H1 (cell line): ENCODE measurements at regions not wholly inside any gene's neighbourhood (a gene's known extent, or its start where the extent isn't known, plus 50 kb on each side); places are given as distances from the start of the nearest gene placed in this dataset.

Experiments used
- CTCF ChIA-PET: fragments of 300-600 bp; sonication (Branson Sonifier 250); formaldehyde crosslinking; loops from one replicate; lab custom pipeline; 2021; ENCODE audit not compliant: partially characterized antibody; lab: Charles Lee
- POLR2A ChIA-PET: fragments of 300-600 bp; sonication (Branson Sonifier 250); formaldehyde crosslinking; loops from one replicate; lab custom pipeline; 2021; ENCODE audit warnings: inconsistent platforms; ENCODE audit not compliant: partially characterized antibody; lab: Charles Lee
- DNase-seq, 2 experiments: peaks; one replicate each; pipeline versions ENCODE4 v3.0.0 to v3.0.0-alpha.2; 2010 to 2022; ENCODE audit warnings: low spot score in 2 of 2, low read depth in 1 of 2, mixed read lengths in 1 of 2
- FAIRE-seq: peaks from 2 replicates; lab custom pipeline; 2011; peaks lifted over from hg19 to GRCh38; lab: Jason Lieb, UNC
- H2AFZ ChIP-seq: 2 replicates; pipeline ENCODE4 v1.8.1; 2012; ENCODE audit warnings: low read length, inconsistent platforms
- H2AK5ac ChIP-seq: 2 replicates; pipeline ENCODE4 v1.6.1; 2013; ENCODE audit warnings: low read depth, low read length
- H2BK120ac ChIP-seq: replicated peaks from 2 replicates; pipeline ENCODE3; 2013; ENCODE audit warnings: low read depth, low read length, inconsistent platforms
- H2BK12ac ChIP-seq: 2 replicates; pipeline ENCODE4 v1.6.1; 2013; ENCODE audit warnings: low read depth, low read length
- H2BK15ac ChIP-seq: 2 replicates; pipeline ENCODE4 v1.6.1; 2013; ENCODE audit warnings: low read length
- H2BK20ac ChIP-seq: 2 replicates; pipeline ENCODE4 v1.6.1; 2013; ENCODE audit warnings: low read length
- H2BK5ac ChIP-seq: 2 replicates; pipeline ENCODE4 v1.6.1; 2013; ENCODE audit warnings: low read depth, low read length
- H3K14ac ChIP-seq: 2 replicates; pipeline ENCODE4 v1.6.1; 2013; ENCODE audit warnings: inconsistent platforms; ENCODE audit not compliant: insufficient read length
- H3K18ac ChIP-seq: 2 replicates; pipeline ENCODE4 v1.6.1; 2013; ENCODE audit warnings: low read length; ENCODE audit errors: extremely low read depth
- H3K23ac ChIP-seq: 2 replicates; pipeline ENCODE4 v1.6.1; 2013; ENCODE audit warnings: inconsistent platforms; ENCODE audit not compliant: insufficient read length
- H3K23me2 ChIP-seq: 2 replicates; pipeline ENCODE4 v1.6.1; 2013; ENCODE audit warnings: low read depth, low read length
- H3K27ac ChIP-seq: 2 replicates; pipeline ENCODE4 v1.6.1; 2011; ENCODE audit warnings: low read depth, low read length, inconsistent platforms
- H3K27me3 ChIP-seq, 4 experiments: replicated peaks in 1 of 4; 1 replicate in 1 of 4; 2 replicates in 3 of 4; pipeline versions ENCODE4 v1.6.1 to v1.8.1; 2011 to 2013; ENCODE audit warnings: low read length in 3 of 4, mild to moderate bottlenecking in 3 of 4, inconsistent platforms in 2 of 4, mixed read lengths in 2 of 4, moderate library complexity in 1 of 4; ENCODE audit not compliant: control insufficient read depth in 3 of 4, insufficient read depth in 3 of 4; ENCODE audit errors: extremely low read depth in 1 of 4
- H3K36me3 ChIP-seq, 4 experiments: 2 replicates each; pipeline versions ENCODE4 v1.6.1 to v1.8.1; 2011 to 2013; ENCODE audit warnings: mild to moderate bottlenecking in 4 of 4, low read length in 3 of 4, moderate library complexity in 2 of 4, control low read depth in 1 of 4, inconsistent platforms in 1 of 4; ENCODE audit not compliant: insufficient read depth in 4 of 4, control insufficient read depth in 2 of 4
- H3K4ac ChIP-seq: replicated peaks from 2 replicates; pipeline ENCODE3; 2013; ENCODE audit warnings: low read length, low read depth, mixed read lengths, inconsistent platforms; ENCODE audit not compliant: insufficient read length
- H3K4me1 ChIP-seq, 4 experiments: replicated peaks in 1 of 4; 1 replicate in 1 of 4; 2 replicates in 3 of 4; pipeline versions ENCODE4 v1.6.1 to v1.8.1; 2011 to 2013; ENCODE audit warnings: low read length in 3 of 4, inconsistent platforms in 2 of 4, mixed read lengths in 1 of 4; ENCODE audit not compliant: insufficient read depth in 4 of 4, control insufficient read depth in 3 of 4
- H3K4me2 ChIP-seq, 2 experiments: 2 replicates each; pipeline versions ENCODE4 v1.6.1 to v1.8.1; 2011 to 2013; ENCODE audit warnings: low read depth in 2 of 2, low read length in 2 of 2, control low read depth in 1 of 2, inconsistent platforms in 1 of 2, mild to moderate bottlenecking in 1 of 2; ENCODE audit not compliant: insufficient read depth in 1 of 2
- H3K4me3 ChIP-seq, 4 experiments: fragments of 200-600, 300-600 bp in 1 of 4; sonication (generic), shearing (Covaris generic), sonication (Bioruptor Twin) in 1 of 4; 2 replicates each; pipeline versions ENCODE4 v1.5.1 to v1.8.1; 2011 to 2016; ENCODE audit warnings: low read length in 4 of 4, low read depth in 3 of 4, control low read depth in 2 of 4, inconsistent platforms in 2 of 4, mild to moderate bottlenecking in 2 of 4, mixed read lengths in 1 of 4, moderate library complexity in 1 of 4; ENCODE audit not compliant: insufficient read depth in 2 of 4; ENCODE audit errors: extremely low read depth in 1 of 4
- H3K56ac ChIP-seq: replicated peaks from 2 replicates; pipeline ENCODE3; 2013; ENCODE audit warnings: low read depth, mild to moderate bottlenecking, mixed read lengths, low read length, inconsistent platforms; ENCODE audit not compliant: insufficient read length
- H3K79me1 ChIP-seq: 2 replicates; pipeline ENCODE4 v1.6.1; 2013; ENCODE audit warnings: low read depth, low read length, control low read depth
- H3K79me2 ChIP-seq, 2 experiments: 2 replicates each; pipeline versions ENCODE4 v1.6.1 to v1.8.1; 2012 to 2013; ENCODE audit warnings: low read length in 2 of 2, mild to moderate bottlenecking in 2 of 2, inconsistent platforms in 1 of 2; ENCODE audit not compliant: insufficient read depth in 2 of 2, control insufficient read depth in 1 of 2
- H3K9ac ChIP-seq, 4 experiments: replicated peaks in 1 of 4; 1 replicate in 1 of 4; 2 replicates in 3 of 4; pipeline versions ENCODE4 v1.6.1 to v1.8.1; 2011 to 2013; ENCODE audit warnings: low read depth in 3 of 4, low read length in 3 of 4, control low read depth in 2 of 4, mild to moderate bottlenecking in 2 of 4, moderate library complexity in 2 of 4, inconsistent platforms in 1 of 4; ENCODE audit errors: extremely low read depth in 1 of 4
- H3K9me3 ChIP-seq, 2 experiments: 2 replicates each; pipeline versions ENCODE4 v1.6.1 to v1.8.1; 2012 to 2013; ENCODE audit warnings: mild to moderate bottlenecking in 2 of 2, moderate library complexity in 2 of 2, control low read depth in 1 of 2, inconsistent platforms in 1 of 2, low read depth in 1 of 2, low read length in 1 of 2, mixed read lengths in 1 of 2; ENCODE audit not compliant: insufficient read depth in 2 of 2
- H4K20me1 ChIP-seq, 2 experiments: replicated peaks in 1 of 2; 2 replicates each; pipeline versions ENCODE3 to v1.8.1; 2011 to 2013; ENCODE audit warnings: inconsistent platforms in 2 of 2, low read length in 2 of 2, mild to moderate bottlenecking in 1 of 2; ENCODE audit not compliant: insufficient read depth in 2 of 2, control insufficient read depth in 1 of 2
- H4K5ac ChIP-seq: 2 replicates; pipeline ENCODE4 v1.6.1; 2013; ENCODE audit warnings: low read length, low read depth, mixed read lengths, inconsistent platforms; ENCODE audit not compliant: insufficient read length
- H4K8ac ChIP-seq: 2 replicates; pipeline ENCODE4 v1.8.0; 2013; ENCODE audit warnings: mild to moderate bottlenecking, moderate library complexity, low read length, inconsistent platforms; ENCODE audit not compliant: insufficient read depth; ENCODE audit errors: extremely low read depth
- H4K91ac ChIP-seq: replicated peaks from 2 replicates; pipeline ENCODE3; 2013; ENCODE audit warnings: low read length, mixed read lengths, inconsistent platforms; ENCODE audit not compliant: insufficient read length
- KDM1A ChIP-seq: fragments of 200-600, 300-600 bp; sonication (generic); IDR thresholded peaks from 2 replicates; pipeline ENCODE4 v1.7.1; 2016; ENCODE audit warnings: mild to moderate bottlenecking, low read length, borderline replicate concordance
- TBP ChIP-seq: IDR thresholded peaks from 2 replicates; pipeline ENCODE4 v1.6.1; 2011; ENCODE audit warnings: low read depth, low read length, improper control_type of control experiment
- WGBS, 2 experiments: shearing (Covaris generic) in 1 of 2; methylation state at CpG; one replicate each; pipeline versions ENCODE4 v1.1.6 to v1.1.7; 2013 to 2015; ENCODE audit warnings: low lambda C conversion rate in 2 of 2, mixed read lengths in 2 of 2, inconsistent platforms in 1 of 2, low coverage in 1 of 2, missing lambda C conversion rate in 1 of 2; ENCODE audit not compliant: insufficient replicate concordance in 2 of 2, insufficient coverage in 1 of 2, insufficient read length in 1 of 2; ENCODE audit errors: extremely low coverage in 1 of 2, missing lambda C conversion rate in 1 of 2; 5-methylcytosine and 5-hydroxymethylcytosine counted together

DNA sequence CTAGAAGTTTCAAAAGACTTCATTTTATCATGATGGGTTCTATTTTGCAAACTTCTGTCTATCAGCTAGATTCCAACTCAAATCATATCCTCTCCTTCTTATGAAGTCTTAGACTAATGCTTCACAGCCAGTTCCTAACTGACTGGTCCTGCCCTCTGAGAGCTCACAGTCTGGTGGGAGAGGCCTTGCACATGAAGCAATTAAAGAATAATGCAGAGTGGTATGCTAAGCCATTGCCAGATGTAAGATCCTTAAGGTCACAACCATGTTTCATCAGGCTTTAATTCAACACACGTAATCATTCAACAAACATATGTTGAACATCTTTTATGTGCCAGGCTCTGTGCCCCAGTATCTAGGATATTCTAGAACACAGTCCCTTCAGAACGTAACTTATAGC is 125.8 kb upstream of the TMPO start:
- Histone ChIP-seq H3K4ac (no peak overlapping the region), H3K36me3 (no peaks in the 10 kb centered on the region), H3K79me2 (no peaks in the 10 kb centered on the region), H3K56ac (no peak overlapping the region), H3K14ac (no peak overlapping the region), H3K4me3 (no peak overlapping the region), H3K23me2 (no peaks in the 10 kb centered on the region), H3K79me1 (no peaks in the 10 kb centered on the region), H4K91ac (no peak overlapping the region), H2AFZ (no peak overlapping the region), H4K5ac (no peak overlapping the region), H2AK5ac (no peak overlapping the region), H3K18ac (no peak overlapping the region), H2BK20ac (no peak overlapping the region), H2BK15ac (no peak overlapping the region), H3K9me3 (no peaks in the 10 kb centered on the region), H4K8ac (no peak overlapping the region), H3K4me2 (no peak overlapping the region), H3K27ac (no peak overlapping the region), H3K9ac (no peak overlapping the region), H2BK5ac (no peak overlapping the region), H3K4me1 (no peaks in the 10 kb centered on the region; a peak in 1 of 7 replicates), H2BK120ac (no peak overlapping the region), H4K20me1 (no peaks in the 10 kb centered on the region), H3K27me3 (no peaks in the 10 kb centered on the region), H2BK12ac (no peak overlapping the region), H3K23ac (no peak overlapping the region)
- CTCF ChIA-PET: interaction anchor here (0.6 to 2.2 kb wide), 3 partner anchors 8 to 1342 kb away, joined by 3 to 8 read pairs (median 5); no protein-coding TSS in a partner anchor
- no peak for DNase-seq
- WGBS, 2 experiments: 87% methylated on average over 2 of the region's 2 CpGs; no CpG with 5 or more reads in 1 of the 2 experiments
- POLR2A ChIA-PET: no interaction called here
- FAIRE-seq: no peak
- no peak for TF ChIP-seq TBP
- TF ChIP-seq KDM1A: no peak
